GM12878 (cell line): ENCODE measurements at regions not wholly inside any gene's neighbourhood (a gene's known extent, or its start where the extent isn't known, plus 50 kb on each side); places are given as distances from the start of the nearest gene placed in this dataset.

Experiments
- ATAC-seq: fragments of 200-7000 bp; cut with Tn5 transposase; 3 replicates; pipeline ENCODE4 v1.9.1; 2020; ENCODE audit warnings: mild to moderate bottlenecking, moderate library complexity
- BruUV-seq: library from RNA; stranded (reverse); fragments of 400-500 nt; replicated peaks from 2 replicates; lab custom pipeline; 2021; lab: Mats Ljungman, UMichigan
- CTCF ChIA-PET: fragments of 300-600 bp; sonication (Branson Sonifier 250); formaldehyde crosslinking; extraction: SDS; loops from one replicate; lab custom pipeline; 2021; ENCODE audit warnings: inconsistent platforms; lab: Yijun Ruan, JAX
- POLR2A ChIA-PET: fragments of 350-600 bp; formaldehyde crosslinking; extraction: SDS; loops from one replicate; lab custom pipeline; 2021; ENCODE audit warnings: inconsistent platforms; lab: Charles Lee
- RAD21 ChIA-PET: fragments of 300-600 bp; sonication (Branson Sonifier 250); formaldehyde crosslinking; loops from one replicate; lab custom pipeline; 2023; ENCODE audit warnings: antibody characterized with exemption; ENCODE audit not compliant: unreplicated experiment; lab: Charles Lee
- SMC1A ChIA-PET: fragments of 300-600 bp; sonication (Branson Sonifier 250); formaldehyde crosslinking; loops from one replicate; lab custom pipeline; 2023; ENCODE audit not compliant: unreplicated experiment, uncharacterized antibody; lab: Charles Lee
- DNase-seq: peaks from one replicate; pipeline ENCODE4 v3.0.0-alpha.2; 2011; ENCODE audit warnings: low read depth, low spot score
- FAIRE-seq: peaks from 3 replicates; lab custom pipeline; 2011; peaks lifted over from hg19 to GRCh38; lab: Jason Lieb, UNC
- H2AFZ ChIP-seq: 2 replicates; pipeline ENCODE4 v1.6.0; 2011; ENCODE audit warnings: low read depth, low read length, control low read depth; ENCODE audit not compliant: control insufficient read depth
- H3K27ac ChIP-seq: 2 replicates; pipeline ENCODE4 v1.5.1; 2011; ENCODE audit warnings: control low read depth; ENCODE audit not compliant: control insufficient read depth, insufficient read depth
- H3K27me3 ChIP-seq, 2 experiments: replicated peaks in 1 of 2; 2 replicates each; pipeline versions ENCODE4 v1.6.0 to v1.6.1; 2011; ENCODE audit warnings: low read length in 1 of 2; ENCODE audit not compliant: control insufficient read depth in 2 of 2, insufficient read depth in 2 of 2
- H3K36me3 ChIP-seq, 2 experiments: 2 replicates each; pipeline ENCODE4 v1.5.1; 2011; ENCODE audit warnings: low read length in 1 of 2; ENCODE audit not compliant: control insufficient read depth in 2 of 2, insufficient read depth in 2 of 2
- H3K4me1 ChIP-seq: 2 replicates; pipeline ENCODE4 v1.6.1; 2011; ENCODE audit warnings: mild to moderate bottlenecking, low read length, moderate library complexity, mixed read lengths; ENCODE audit not compliant: control insufficient read depth, insufficient read depth
- H3K4me2 ChIP-seq: 2 replicates; pipeline ENCODE4 v1.6.0; 2011; ENCODE audit warnings: control low read depth; ENCODE audit not compliant: control insufficient read depth, insufficient read depth
- H3K4me3 ChIP-seq: fragments of 200-600 bp; sonication (generic); 2 replicates; pipeline ENCODE4 v1.5.1; 2016
- H3K79me2 ChIP-seq: 2 replicates; pipeline ENCODE4 v1.6.0; 2011; ENCODE audit warnings: low read length; ENCODE audit not compliant: control insufficient read depth, insufficient read depth
- H3K9ac ChIP-seq: 2 replicates; pipeline ENCODE4 v1.8.0; 2011; ENCODE audit warnings: low read length, control low read depth, mixed read lengths; ENCODE audit not compliant: control insufficient read depth, insufficient read depth
- H3K9me3 ChIP-seq: replicated peaks from 3 replicates; pipeline ENCODE4 v1.5.1; 2011; ENCODE audit warnings: mild to moderate bottlenecking, low read length; ENCODE audit not compliant: control insufficient read depth, insufficient read depth
- H4K20me1 ChIP-seq: 2 replicates; pipeline ENCODE4 v1.6.0; 2011; ENCODE audit not compliant: control insufficient read depth, insufficient read depth
- CTCF ChIP-seq, 3 experiments: IDR thresholded peaks in 2 of 3; conservative IDR thresholded peaks in 1 of 3; 2 replicates each; pipeline ENCODE4 v1.5.1; 2011; ENCODE audit warnings: low read depth in 3 of 3, low read length in 3 of 3, mild to moderate bottlenecking in 3 of 3, control low read depth in 2 of 3, moderate library complexity in 2 of 3, inconsistent platforms in 1 of 3, mixed read lengths in 1 of 3; ENCODE audit not compliant: control insufficient read depth in 2 of 3, insufficient read depth in 1 of 3; ENCODE audit errors: extremely low read depth in 1 of 3
- IKZF1 ChIP-seq: fragments of 450-650 bp; conservative IDR thresholded peaks from 2 replicates; pipeline ENCODE4 v1.6.1; 2017; ENCODE audit warnings: antibody characterized with exemption, mild to moderate bottlenecking
- IKZF2 ChIP-seq, 2 experiments: fragments of 450-650 bp; IDR thresholded peaks; 2 replicates each; pipeline ENCODE4 v1.6.1; 2017; ENCODE audit warnings: mild to moderate bottlenecking in 2 of 2, moderate library complexity in 2 of 2
- MEF2A ChIP-seq: IDR thresholded peaks from 2 replicates; pipeline ENCODE4 v1.6.1; 2011; ENCODE audit warnings: low read depth, mild to moderate bottlenecking, low read length, moderate library complexity; ENCODE audit not compliant: insufficient read depth
- RUNX3 ChIP-seq: IDR thresholded peaks from 2 replicates; pipeline ENCODE4 v1.6.1; 2012; ENCODE audit warnings: low read length, inconsistent platforms
- TCF12 ChIP-seq: IDR thresholded peaks from 2 replicates; pipeline ENCODE4 v1.6.1; 2011; ENCODE audit warnings: low read depth, mild to moderate bottlenecking, low read length
- WGBS: methylation state at CpG from one replicate; pipeline ENCODE4 v1.1.6; 2016; ENCODE audit warnings: low lambda C conversion rate; ENCODE audit not compliant: insufficient replicate concordance, insufficient coverage; ENCODE audit errors: missing lambda C conversion rate; 5-methylcytosine and 5-hydroxymethylcytosine counted together
- in situ Hi-C: fragments of 300-500 bp; cut with MboI; formaldehyde crosslinking; loops from 9 replicates; pipeline ENCODE4 v1.14.3; 2018; ENCODE audit warnings: mixed read lengths
- intact Hi-C: fragments of 100-400 bp; cut with micrococcal nuclease; formaldehyde crosslinking; loops from one replicate; pipeline ENCODE4 v1.14.2; 2022; ENCODE audit not compliant: unreplicated experiment

GRCh38 chr10:90018819-90019218, 317.4 kb downstream of the KIF20B start:
- intact Hi-C loops (no loop called here), in situ Hi-C loops (no loop called here)
- ChIA-PET CTCF (interaction anchor here (1.3 to 2.0 kb wide), 3 partner anchors 10 to 24 kb away, joined by 6 to 8 read pairs (median 6); no protein-coding TSS in a partner anchor), SMC1A (interaction anchor here (0.7 to 1.8 kb wide), 9 partner anchors 19 to 62 kb away, joined by 3 to 6 read pairs (median 4); no protein-coding TSS in a partner anchor), POLR2A (no interaction called here), RAD21 (interaction anchor here (1.0 kb wide), 1 partner anchor 112 kb away, joined by 4 read pairs; no protein-coding TSS in a partner anchor)
- Histone ChIP-seq H3K27ac (peak overlapping the region; percentile 15), H3K9me3 (no peaks in the 10 kb centered on the region; the same call in 2 of the 3 replicates), H3K27me3 (no peaks in the 10 kb centered on the region), H3K9ac (no peak overlapping the region), H4K20me1 (no peaks in the 10 kb centered on the region), H3K36me3 (no peaks in the 10 kb centered on the region), H3K4me2 (peak overlapping the region; percentile 57; the same call in 1 of the 2 replicates), H3K4me1 (no peaks in the 10 kb centered on the region; the same call in 1 of the 2 replicates), H2AFZ (no peak overlapping the region; the same call in 1 of the 2 replicates), H3K4me3 (no peak overlapping the region), H3K79me2 (no peaks in the 10 kb centered on the region)
- 0 out of 4 replicates have a peak, but pooled peaks of 1 of the 2 experiments have one; percentile 12 for TF ChIP-seq IKZF2 (IDR thresholded peaks at IDR 0.05)
- no peak for TF ChIP-seq TCF12
- 0 out of 2 replicates have a peak, but pooled peaks have one; percentile 17 for TF ChIP-seq IKZF1
- TF ChIP-seq MEF2A: no peak
- no peak for TF ChIP-seq CTCF (IDR thresholded peaks at IDR 0.05 in 2 of 3, conservative IDR thresholded peaks at IDR 0.05 in 1 of 3; ENCODE audit: control insufficient read depth in 2 of 3, extremely low read depth in 1 of 3, insufficient read depth in 1 of 3, low read depth in 3 of 3, low read length in 3 of 3)
- peak; percentile 30; the same call in 1 of the 2 replicates for TF ChIP-seq RUNX3
- DNase-seq: no peak
- 20% methylated on average over 2 of the region's 2 CpGs for WGBS
- FAIRE-seq: no peak
- no TSS peak for BruUV-seq
- ATAC-seq: peak; percentile 48
